HUDEP-2 (cell line): ENCODE measurements at regions not wholly inside any gene's neighbourhood (a gene's known extent, or its start where the extent isn't known, plus 50 kb on each side); places are given as distances from the start of the nearest gene placed in this dataset.
A peak's percentile ranks its signal among the peaks of the same experiment; 100 is the strongest.

Experiments
- DNase-seq, 76 experiments: peaks; one replicate each; lab custom pipeline; 2025; ENCODE audit not compliant: unreplicated experiment in 76 of 76; lab: John Stamatoyannopoulos, UW

DNA sequence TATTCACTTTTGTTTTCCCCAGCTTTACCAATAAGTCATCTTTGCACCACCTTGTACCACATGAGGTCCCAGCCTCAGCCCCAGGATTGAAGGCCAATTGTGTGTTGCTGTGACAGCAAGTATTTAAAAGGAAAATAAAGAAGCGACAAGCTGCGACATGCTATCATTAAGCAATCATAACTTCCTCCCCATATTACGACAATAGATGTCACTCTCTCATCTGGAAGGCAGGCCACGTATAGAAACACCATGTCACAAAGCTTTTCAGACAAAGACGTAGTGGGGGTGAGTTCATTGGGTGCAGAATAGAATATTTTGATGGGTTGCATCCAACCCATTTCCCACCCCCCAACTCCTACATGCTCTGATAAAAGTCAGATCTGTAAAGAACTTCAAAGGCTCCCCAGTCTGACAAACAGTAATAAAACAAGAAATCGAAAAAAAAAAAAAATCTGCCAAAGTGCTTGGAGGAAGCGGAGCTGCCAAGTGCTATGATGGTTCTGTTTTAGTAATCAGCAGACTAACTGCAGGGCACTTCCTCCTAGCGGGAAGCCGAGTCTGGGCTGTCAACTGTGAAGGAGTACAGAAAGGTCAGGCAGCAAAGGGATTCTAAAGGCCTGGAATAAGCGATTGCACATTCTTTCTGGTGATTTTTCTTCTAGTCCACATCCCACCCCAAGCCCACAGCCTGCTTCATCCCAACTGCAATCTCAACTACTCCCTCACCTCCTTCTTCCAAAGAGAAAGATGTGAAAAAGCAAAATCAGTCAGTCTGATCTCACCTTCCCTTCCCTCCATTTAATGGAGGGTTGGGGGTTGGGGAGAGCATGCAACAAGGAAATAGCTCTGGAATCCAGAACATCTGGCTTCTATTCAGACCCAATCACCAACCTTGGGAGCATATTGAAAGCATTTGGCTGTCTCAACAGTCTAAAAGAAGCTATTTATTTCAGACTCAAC is 131.4 kb upstream of the UBASH3B start:
- no peak for DNase-seq

DNA sequence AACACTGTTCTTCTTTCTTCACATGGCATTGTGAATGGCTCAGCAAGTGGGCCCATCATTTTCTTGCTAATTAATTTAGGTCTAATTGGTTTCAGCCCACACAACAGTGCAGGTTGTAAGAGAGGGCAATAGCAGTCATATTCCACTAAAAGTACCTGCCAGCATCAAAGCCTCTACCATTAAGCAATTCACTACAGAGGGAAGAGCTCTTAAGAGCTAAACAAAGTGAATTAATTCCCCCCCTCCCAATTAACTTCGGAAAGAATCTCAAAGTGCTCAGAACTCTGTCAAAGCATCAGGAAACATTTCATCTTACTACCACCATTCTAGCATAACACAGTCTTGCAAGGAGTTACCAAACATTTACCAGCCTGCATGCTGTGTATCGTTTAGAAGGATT is 133.9 kb upstream of the UBASH3B start:
- DNase-seq: no peak

DNA sequence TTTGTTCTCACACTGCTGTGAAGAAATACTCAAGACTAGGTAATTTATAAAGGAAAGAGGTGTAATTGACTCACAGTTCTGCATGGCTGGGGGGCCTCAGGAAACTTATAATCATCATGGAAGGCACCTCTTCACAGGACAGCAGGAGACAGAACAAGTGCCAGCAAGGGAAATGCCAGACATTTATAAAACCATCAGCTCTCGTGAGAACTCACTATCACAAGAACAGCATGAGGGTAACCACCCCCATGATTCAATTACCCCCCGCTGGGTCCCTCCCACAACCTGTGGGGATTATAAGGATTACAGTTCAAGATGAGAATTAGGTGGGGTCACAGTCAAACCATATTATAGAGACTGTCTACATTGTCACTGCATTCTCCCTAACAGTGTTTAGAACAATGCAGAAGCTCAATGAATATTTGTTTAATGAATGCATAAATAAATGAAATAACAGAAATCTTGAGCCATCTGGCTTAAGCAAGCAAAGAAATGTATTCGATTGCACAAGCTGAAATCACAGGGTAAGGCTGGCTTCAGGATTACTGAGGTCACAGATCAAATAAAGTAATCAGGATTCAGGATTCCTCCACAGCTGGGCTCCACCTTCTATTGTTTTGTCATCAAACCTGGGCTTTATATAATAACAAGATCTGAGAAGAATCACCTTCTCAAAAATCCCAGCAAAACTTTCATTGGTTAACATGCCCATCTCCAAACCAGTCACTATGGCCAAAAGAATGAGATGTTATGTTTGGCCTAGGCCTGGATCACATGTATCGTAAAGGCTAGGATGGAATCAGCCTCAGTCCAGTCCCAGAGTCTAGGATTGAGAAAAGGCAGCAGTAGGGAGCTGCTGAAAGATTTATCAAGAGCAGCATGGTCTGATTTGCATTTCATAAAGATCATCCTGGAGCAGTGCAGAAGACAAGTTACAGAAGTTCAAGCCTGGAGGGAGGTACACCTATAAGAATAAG is 137.8 kb upstream of the UBASH3B start:
- no peak for DNase-seq

DNA sequence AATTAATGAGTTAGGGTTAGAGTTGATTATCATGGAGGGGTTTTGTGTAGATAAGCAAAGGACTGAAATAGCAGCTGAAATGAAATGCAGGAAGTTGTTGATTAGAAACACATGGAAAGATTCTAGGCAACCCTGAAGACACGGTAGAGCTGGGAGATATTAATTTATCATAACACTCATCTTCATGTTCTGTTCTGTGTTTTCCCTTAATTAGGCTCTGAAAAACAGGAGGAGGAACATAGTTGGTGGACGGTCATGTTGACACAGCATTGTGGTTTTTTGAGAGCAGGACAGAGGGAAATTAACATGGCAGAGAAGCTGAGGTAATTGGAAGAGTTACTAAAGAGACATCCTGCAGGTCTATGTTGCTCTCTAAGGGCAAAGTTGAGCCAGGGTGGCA is 138.8 kb upstream of the UBASH3B start:
- DNase-seq: no peak

DNA sequence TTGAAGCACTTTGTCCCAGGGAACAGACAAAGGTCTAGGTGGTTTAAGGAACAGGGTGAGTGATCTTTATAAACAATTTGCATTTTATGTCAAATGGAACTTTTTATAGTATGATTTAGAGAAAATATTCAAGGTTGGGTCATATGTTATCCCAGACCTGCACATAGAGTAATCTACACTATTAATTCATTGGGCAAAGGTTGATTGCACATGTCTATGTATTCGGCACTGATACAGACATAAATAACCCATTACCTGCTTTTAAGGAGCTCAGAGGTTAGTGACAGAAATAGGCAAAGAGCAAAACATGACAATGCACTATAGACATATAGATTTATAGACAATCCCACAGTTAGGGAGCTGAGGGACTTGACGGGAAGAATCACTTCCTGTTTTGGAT is 141.5 kb upstream of the UBASH3B start:
- DNase-seq: no peak

DNA sequence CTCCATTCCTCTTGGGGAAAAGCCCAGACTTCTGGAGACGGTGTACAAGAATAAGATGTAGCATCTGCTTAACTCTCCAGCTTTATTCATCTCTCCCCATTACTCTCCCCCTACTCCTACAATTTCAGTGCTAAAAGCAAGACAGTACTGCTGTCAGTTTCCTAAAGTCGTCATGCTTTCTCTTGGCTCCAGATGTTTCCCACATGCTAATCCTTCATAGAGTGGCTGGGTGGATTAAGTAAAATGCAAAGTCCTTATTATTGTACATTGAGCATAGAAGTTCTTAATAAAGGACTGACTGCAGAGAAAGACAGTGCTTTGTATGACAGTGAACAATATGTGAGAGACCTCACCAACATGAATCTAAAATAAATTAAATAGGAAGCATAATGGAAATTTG is 142.2 kb upstream of the UBASH3B start:
- DNase-seq: no peak

DNA sequence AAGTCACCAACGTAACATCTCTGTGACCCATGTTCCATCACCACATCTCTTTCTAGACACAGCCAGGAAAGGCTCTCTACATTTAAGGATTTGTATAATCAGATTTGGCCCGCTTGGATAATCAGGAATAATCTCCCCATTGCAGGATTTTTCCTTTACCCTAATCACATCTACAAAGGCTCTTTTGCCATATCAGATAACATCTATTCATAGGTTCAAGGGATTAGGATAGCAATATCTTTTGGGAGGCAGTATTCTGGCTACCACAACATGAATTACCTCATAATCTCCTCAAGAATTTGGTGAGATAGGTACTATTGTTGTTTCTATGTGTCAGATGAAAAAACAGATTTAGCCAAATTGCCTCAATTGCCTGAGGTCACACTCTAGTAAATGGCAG is 142.8 kb upstream of the UBASH3B start:
- no peak for DNase-seq

DNA sequence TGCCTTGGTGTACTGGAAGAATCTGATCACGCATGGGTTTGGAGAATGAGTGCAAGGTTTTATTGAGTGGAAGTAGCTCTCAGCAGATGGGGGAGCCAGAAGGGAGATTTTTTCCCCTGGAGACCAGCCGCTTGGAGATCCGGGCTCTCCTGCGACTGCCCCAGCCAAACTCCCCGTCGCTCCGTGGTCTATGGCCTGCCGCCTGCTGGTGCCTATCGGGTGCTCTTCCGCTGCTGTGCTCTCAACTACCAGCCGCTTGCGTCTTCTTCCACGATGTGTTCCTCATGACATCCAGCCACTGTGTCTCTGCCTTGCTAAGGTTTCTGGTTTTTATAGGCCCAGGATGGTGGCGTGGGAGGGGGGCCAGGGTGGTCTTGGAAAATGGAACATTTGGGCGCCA is 145.6 kb upstream of the UBASH3B start:
- no peak for DNase-seq

DNA sequence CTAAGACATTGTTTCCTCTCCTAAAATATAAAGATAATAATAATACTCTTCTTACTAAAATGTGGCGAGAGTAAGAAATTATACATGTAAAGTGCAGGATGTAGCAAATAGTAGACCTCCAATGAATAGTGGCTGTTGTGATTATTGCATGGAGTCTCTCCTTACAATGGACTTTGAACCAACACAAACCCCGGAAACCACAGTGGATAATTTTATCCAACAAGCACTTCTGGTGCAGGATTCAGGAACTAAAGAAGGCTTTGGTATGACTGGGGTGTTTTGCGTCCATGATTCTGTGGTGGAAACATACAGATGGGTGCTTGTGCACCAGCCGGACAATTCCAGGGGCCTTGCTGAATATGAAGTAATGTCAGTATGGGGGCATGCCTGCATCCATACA is 146.4 kb upstream of the UBASH3B start:
- no peak for DNase-seq

DNA sequence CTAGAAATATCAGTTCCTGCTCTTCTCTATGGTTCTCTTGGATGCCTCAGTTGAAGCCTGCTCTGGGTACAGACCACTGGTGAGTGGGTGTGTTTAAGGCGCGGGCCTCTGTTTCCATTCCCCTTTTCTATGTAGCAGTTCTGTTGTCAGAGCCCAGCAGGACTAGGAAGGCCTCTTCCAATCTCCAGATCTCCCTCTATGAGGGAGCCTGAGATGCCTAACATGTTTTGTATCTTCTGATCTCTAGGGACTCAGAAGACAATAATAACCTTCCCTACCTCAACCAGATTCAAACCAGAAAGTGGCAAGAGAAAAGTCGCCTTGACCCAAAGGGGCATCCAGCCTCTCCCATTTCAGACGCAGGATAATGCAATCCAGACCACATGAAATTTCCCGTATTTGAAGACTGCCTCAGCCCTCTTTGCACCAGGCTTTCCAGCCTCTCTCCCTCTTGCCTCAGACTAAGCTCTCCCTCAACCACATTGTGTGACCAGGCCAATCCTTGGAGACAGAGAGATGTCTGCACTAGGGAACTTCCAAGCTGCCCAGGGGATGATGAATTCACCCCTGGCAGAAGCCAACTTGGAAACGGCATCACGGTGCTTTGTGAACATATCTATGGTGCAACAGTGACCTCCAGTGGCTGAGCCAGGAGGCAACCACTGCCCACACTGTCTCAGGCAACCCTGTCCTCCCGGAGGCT is 150.1 kb upstream of the UBASH3B start:
- DNase-seq: peak in 45 of 76 experiments; percentile 2 to 58 (median 24)

DNA sequence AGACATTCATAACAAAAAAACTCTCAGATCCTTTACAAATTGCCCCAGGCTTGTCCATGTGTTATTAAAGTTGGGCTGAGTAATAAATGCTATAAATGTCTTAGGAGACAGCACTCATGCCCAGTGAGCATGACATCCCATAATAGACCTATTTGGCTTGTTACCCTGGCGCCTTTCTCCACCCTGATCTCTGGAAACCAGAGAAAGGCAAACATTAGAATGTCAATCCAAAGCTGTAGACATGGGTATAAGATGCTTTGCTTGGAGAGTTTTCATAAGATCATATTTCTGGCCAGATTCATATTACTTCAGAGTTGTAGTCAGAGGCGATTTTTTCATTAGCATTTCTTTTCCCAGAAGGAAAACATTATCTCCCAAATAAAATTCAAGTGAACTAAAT is 161.3 kb upstream of the UBASH3B start:
- DNase-seq: no peak

DNA sequence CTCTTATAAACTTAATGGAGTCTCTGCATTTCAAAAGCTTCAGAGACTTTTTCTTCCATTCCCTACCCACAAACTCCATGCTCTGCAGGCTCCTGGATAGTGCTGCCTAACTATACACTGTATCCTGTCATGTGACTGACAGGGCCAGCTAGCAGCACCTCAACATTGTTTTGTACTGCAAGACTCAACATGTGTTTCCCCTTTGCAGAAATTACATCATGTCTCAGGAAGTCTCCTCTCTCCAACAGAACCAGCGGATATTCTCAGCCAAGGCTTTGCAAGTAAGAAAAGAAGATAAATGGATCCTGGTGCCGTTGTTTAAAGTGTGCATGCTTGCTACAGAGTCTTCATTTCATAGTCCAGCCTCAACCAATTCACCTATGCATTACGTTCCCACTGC is 164.0 kb upstream of the UBASH3B start:
- no peak for DNase-seq

DNA sequence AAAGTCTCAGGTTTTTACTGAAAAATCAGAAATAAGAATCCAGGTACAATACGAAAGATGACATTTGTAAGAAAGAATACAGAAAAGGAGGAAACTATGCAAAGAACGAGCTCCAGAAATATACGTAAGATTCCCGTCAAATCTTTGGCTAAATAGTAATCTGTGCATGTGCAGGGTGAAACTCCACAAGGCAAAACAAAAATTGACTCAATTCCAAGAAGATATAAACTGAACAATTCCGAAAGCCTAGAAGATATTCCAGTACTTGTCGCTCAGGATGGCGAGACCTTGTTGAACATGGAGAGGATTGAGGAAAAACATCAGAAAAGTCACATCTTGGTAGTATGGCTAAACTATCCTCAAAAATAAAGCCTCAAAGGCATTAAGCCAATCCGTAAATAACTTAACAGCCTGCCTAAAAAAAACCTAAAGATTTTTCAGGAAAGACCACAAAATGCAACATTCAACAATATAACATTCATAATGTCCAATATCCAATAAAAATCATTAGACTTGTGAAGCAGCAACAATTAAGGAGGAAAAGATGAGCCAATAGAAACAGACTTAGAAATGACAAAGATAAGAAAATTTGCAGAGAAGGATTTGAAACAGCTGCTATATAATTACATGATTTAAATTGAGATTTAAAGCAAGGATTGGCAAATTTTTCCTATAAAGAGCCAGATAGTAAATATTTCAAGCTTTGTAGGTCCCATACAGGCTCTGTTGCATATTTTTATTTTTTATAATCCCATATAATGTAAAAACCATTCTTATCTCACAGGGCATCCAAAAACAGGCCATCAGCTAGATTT is 166.4 kb upstream of the UBASH3B start:
- no peak for DNase-seq

DNA sequence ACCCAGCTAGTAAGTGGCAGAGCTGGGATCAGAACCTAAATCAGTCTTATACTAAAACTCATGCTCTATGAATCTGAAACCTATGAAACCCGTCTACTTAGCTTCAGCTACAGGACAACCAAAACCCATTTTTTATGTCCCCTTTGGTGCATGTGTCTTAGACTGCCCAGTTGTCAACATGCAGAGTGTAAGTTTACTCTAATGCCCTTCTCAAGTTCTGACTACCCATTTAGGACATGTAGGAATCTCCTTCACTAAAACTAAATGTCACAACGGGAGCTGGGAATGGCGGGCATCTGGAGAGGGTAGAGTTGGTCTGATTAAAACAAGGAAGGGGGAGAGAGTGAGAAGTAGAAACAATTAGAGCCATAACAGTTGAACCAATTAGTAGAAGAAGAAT is 167.9 kb upstream of the UBASH3B start:
- no peak for DNase-seq

DNA sequence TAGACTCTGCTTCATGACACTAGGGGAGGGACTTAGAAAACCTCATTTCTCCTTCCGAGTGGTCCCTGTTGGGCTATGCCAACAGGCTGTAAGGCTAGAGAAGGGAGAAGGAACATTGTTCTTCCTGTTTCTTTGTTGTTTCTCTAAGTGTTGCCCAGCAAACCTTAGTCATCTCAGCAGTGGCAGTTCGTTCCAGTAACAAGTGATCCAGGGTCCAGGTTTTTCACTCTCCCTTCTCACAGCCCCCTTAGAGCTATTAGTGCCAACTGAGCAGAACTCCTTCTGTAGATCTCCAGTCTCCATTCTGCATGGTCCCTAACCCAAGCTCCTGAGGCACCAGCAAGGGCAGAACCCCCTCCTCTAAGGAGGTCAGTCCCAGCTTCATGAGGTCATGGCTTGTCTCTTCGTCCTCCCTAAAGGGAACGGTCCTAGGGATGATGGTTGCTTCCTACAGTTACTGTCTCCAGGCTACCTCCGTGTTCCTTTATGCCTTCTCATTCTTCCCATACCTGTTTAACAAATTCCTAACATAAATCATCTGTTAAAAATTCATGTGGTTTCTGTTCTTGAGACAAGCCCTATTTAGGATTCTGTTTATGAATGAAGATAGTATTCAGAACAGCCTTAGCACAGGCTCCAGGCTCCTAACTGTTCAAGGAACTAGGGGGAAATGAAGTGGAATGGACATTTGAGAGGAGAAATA is 168.6 kb upstream of the UBASH3B start:
- no peak for DNase-seq

DNA sequence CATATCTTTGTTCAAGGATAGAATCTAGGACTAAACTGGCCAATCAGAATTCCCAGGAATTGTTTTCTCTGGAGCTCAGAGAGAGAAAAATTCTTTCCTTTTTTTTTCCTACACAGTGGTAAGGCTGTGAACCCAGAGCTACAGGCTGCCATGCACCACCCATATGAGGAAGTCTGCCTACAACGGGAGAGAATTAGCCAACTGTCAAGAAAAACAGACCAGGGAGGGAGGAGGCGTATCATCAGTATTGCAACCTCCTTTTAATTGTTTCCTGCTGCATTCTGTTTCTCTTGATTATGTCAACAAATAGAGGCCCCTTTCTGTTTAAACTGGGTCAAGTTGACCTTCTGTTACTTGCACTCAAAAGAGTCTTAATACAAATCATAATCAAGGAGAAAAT is 176.5 kb upstream of the UBASH3B start:
- no peak for DNase-seq

DNA sequence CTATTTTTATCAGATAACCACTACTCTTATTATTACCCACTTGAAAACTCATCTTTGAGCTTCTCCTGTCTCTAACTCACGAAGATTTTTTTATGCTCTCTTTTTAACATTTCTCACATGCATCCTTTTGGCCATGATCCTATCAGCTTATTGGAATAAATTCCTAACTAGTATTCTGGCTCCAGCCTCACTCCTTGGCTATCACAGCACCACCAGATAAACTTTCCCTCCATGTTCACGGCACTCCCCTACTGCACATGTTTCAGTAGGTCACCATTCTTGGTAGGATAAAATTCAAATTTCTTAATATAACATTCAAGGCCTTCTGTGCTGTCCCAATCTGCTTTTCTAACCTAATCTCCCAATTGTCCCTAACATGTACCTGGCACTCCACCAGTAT is 186.6 kb upstream of the UBASH3B start:
- DNase-seq: no peak

DNA sequence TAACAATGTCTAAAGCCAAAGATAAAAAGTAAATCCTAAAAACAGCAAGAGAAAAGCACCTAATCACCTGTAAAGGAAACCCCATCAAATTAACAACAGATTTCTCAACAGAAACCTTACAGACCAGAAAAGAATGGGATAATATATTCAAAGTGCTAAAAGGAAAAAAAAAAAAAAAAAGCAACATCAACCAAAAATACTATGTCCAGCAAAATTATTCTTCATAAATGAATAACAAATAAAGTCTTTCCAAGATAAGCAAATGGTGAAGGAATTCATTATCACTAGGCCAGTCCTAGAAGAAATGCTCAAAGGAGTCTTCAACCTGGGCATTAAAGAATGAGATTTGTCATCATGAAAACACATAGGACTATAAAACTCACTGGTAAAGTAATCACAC is 192.0 kb upstream of the UBASH3B start:
- DNase-seq: no peak

DNA sequence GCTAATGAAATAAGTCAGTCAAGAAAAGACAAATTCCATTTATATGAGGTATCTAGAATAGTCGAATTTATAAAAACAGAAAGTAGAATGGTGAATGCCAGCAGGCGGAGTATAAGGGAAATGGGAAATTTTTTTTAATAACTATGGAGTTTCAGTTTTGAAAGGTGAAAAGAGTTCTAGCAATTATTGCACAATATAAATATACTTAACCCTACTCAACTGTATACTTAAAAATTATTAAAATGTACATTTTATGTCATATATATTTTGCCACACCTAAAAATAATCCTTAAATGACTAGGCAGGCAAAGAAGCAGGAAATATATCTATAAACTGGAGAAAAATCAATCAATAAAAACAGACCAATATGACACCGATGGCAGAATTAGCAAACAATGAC is 196.5 kb upstream of the UBASH3B start:
- DNase-seq: no peak

DNA sequence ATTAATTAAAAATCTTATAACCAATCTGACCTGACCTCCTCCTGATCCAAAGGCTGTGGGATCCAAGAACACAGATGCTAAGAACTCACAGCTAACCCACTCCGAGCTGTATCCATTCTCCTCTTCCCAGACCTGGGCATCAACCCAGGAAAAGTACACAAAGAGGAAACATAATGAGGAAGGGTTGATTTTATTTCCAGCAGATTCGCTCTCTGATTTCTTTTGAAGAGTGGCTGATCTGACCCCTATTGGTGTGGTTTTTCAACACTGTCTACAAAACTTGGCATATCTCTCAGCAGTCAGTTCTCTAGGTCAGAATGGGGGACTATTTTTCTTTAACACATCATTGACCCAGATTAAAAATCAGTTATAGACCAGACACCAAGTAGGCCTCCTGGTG is 201.9 kb upstream of the UBASH3B start:
- no peak for DNase-seq
